ENCODE measurements at regions not wholly inside any gene's neighbourhood (a gene's known extent, or its start where the extent isn't known, plus 50 kb on each side); places are given as distances from the start of the nearest gene placed in this dataset.

- TF ChIP-seq ZNF384 (IDR thresholded peaks at IDR 0.05) (no peak), ELF4 (IDR thresholded peaks at IDR 0.05) (no peak), NFRKB (IDR thresholded peaks at IDR 0.05) (no peak), SUZ12 (IDR thresholded peaks at IDR 0.05) (no peak), SP1 (IDR thresholded peaks at IDR 0.05) (no peak)
- CTCF ChIA-PET, result no interaction called here
- POLR2A ChIA-PET, result no interaction called here
- DNase-seq (ENCODE audit: extremely low spot score), result no peak
Measured at GRCh38 chr20:40771308-40771610, 82.2 kb upstream of the MAFB start.

DNA sequence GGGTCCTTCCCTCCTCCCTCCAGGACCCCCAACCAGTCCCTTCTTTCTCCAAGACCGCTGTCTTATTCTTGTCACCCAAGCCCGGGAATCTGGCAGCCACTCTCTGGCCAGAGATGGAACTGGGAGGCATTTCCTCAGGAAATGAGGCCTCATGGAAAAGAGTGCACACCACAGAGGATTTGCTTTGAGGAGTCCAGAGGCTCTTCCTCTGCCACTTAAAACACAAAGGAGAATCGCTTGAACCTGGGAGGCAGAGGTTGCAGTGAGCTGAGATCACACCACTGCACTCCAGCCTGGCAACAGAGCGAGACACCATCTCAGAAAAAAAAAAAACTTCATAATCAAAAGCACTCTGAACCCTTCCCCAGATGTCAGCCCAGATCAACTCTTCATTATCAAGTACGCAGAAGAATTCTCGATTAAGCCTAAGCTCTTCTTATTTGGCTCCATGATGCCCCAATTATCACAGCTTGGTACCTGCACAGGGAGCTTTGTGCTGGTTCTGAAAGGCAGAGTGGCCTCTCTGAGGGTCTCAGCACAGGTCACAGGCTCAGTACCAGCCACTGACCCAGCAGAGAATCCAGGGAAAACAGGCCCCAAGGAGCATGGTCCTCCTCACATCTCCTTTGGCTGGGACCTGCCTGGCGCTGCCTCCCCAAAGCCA, 82.9 kb upstream of the MAFB start:
- ChIA-PET POLR2A (no interaction called here), CTCF (no interaction called here)
- TF ChIP-seq SUZ12 (IDR thresholded peaks at IDR 0.05), result no peak
- TF ChIP-seq HDGF (IDR thresholded peaks at IDR 0.05; ENCODE audit: borderline replicate concordance), result no peak
- no peak for DNase-seq (ENCODE audit: extremely low spot score)

DNA sequence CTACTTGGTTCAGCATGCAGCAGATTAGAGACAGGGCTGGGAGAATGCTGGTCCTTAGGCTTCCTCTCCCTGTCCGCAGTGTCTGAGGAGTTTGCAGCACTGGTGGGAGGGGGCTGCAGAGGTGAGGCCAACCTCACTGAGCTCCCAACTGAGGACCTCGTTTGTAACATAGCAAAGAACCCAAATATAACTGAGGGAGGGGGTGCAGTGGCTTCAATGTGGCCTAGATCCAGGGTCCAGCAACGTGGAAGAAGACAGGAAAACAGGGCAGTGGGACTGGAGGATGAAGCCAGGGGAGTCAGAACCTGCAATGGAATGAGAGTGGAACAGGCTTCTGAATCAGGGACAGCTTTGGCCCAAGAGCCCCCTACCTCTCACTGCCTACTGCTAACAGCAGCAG, 84.3 kb upstream of the MAFB start:
- ChIA-PET CTCF (no interaction called here), POLR2A (no interaction called here)
- DNase-seq (ENCODE audit: extremely low spot score), result no peak
- TF ChIP-seq FOXK2 (IDR thresholded peaks at IDR 0.05), result no peak
- TF ChIP-seq BHLHE40 (IDR thresholded peaks at IDR 0.05; ENCODE audit: borderline replicate concordance), result no peak
- TF ChIP-seq PKNOX1 (IDR thresholded peaks at IDR 0.05), result no peak
- TF ChIP-seq ARNT (IDR thresholded peaks at IDR 0.05), result no peak
- no peak for TF ChIP-seq CTBP1 (IDR thresholded peaks at IDR 0.05; ENCODE audit: borderline replicate concordance)
- no peak for TF ChIP-seq LEF1 (IDR thresholded peaks at IDR 0.05; ENCODE audit: borderline replicate concordance)
- no peak for TF ChIP-seq ELF4 (IDR thresholded peaks at IDR 0.05)
- TF ChIP-seq NFRKB (IDR thresholded peaks at IDR 0.05), result no peak
- no peak for TF ChIP-seq L3MBTL2 (conservative IDR thresholded peaks at IDR 0.05)
- no peak for TF ChIP-seq TARDBP (IDR thresholded peaks at IDR 0.05)

- CTCF ChIA-PET, result no interaction called here
- DNase-seq (ENCODE audit: extremely low spot score), result no peak
Measured at GRCh38 chr20:40774252-40774651, 85.2 kb upstream of the MAFB start.

GRCh38 chr20:40775561-40776146, 86.6 kb upstream of the MAFB start:
- POLR2A ChIA-PET, result no interaction called here
- CTCF ChIA-PET, result no interaction called here
- TF ChIP-seq FOXA1 (IDR thresholded peaks at IDR 0.05) (no peak), BHLHE40 (IDR thresholded peaks at IDR 0.05; ENCODE audit: borderline replicate concordance) (no peak), TARDBP (IDR thresholded peaks at IDR 0.05) (no peak), LEF1 (IDR thresholded peaks at IDR 0.05; ENCODE audit: borderline replicate concordance) (no peak), ELF4 (IDR thresholded peaks at IDR 0.05) (no peak), PKNOX1 (IDR thresholded peaks at IDR 0.05) (no peak), FOXK2 (IDR thresholded peaks at IDR 0.05) (no peak), NFRKB (IDR thresholded peaks at IDR 0.05) (no peak)
- no peak for DNase-seq (ENCODE audit: extremely low spot score)

More at GRCh38 chr20:40774252-40774651, 85.2 kb upstream of the MAFB start:
- TF ChIP-seq L3MBTL2 (conservative IDR thresholded peaks at IDR 0.05) (no peak), CTBP1 (IDR thresholded peaks at IDR 0.05; ENCODE audit: borderline replicate concordance) (no peak), FOXK2 (IDR thresholded peaks at IDR 0.05) (no peak), ARNT (IDR thresholded peaks at IDR 0.05) (no peak), TARDBP (IDR thresholded peaks at IDR 0.05) (no peak), FOXM1 (IDR thresholded peaks at IDR 0.05; ENCODE audit: borderline replicate concordance) (no peak), HDGF (IDR thresholded peaks at IDR 0.05; ENCODE audit: borderline replicate concordance) (no peak), LEF1 (IDR thresholded peaks at IDR 0.05; ENCODE audit: borderline replicate concordance) (no peak), PKNOX1 (IDR thresholded peaks at IDR 0.05) (no peak), NFRKB (IDR thresholded peaks at IDR 0.05) (no peak), SUZ12 (IDR thresholded peaks at IDR 0.05) (no peak), FOXA1 (IDR thresholded peaks at IDR 0.05) (no peak), SP1 (IDR thresholded peaks at IDR 0.05) (no peak), ZNF384 (IDR thresholded peaks at IDR 0.05) (no peak), BHLHE40 (IDR thresholded peaks at IDR 0.05; ENCODE audit: borderline replicate concordance) (no peak)
- POLR2A ChIA-PET, result no interaction called here

- TF ChIP-seq ZNF384 (IDR thresholded peaks at IDR 0.05) (no peak), ELF4 (IDR thresholded peaks at IDR 0.05) (no peak), FOXM1 (IDR thresholded peaks at IDR 0.05; ENCODE audit: borderline replicate concordance) (no peak), ARNT (IDR thresholded peaks at IDR 0.05) (no peak), CTBP1 (IDR thresholded peaks at IDR 0.05; ENCODE audit: borderline replicate concordance) (no peak), SUZ12 (IDR thresholded peaks at IDR 0.05) (no peak), PKNOX1 (IDR thresholded peaks at IDR 0.05) (no peak), FOXA1 (IDR thresholded peaks at IDR 0.05) (no peak), TARDBP (IDR thresholded peaks at IDR 0.05) (no peak)
- no peak for DNase-seq (ENCODE audit: extremely low spot score)
- ChIA-PET POLR2A (no interaction called here), CTCF (interaction anchor here (0.7 kb wide), 1 partner anchor 10 kb away, joined by 3 read pairs; no protein-coding TSS in a partner anchor)
Measured at GRCh38 chr20:40776466-40777457, 87.7 kb upstream of the MAFB start.
